ENCODE measurements at regions not wholly inside any gene's neighbourhood (a gene's known extent, or its start where the extent isn't known, plus 50 kb on each side); places are given as distances from the start of the nearest gene placed in this dataset.
A peak's percentile ranks its signal among the peaks of the same experiment; 100 is the strongest.

GRCh38 chr2:219998107-219998506 lies 370.7 kb downstream of the SLC4A3 start:
- no peaks in the 10 kb centered on the region for H3K36me3 ChIP-seq (ENCODE audit: control insufficient read depth in 2 of 3, insufficient read depth in 3 of 3, low read length in 3 of 3)
- TF ChIP-seq CTCF (IDR thresholded peaks at IDR 0.05; ENCODE audit: borderline replicate concordance, extremely low read depth, insufficient read depth) = no peak
- H3K4me1 ChIP-seq (ENCODE audit: control insufficient read depth in 2 of 3, insufficient read depth in 2 of 3, low read depth in 1 of 3, low read length in 3 of 3) = peaks cover 0 to 2% (median 0%) of the 10 kb centered on the region in 3 donors
- intact Hi-C loops (cut with DNase I) = no loop called here
- DNase-seq (peak in 3 of 5 donors; percentile 21 to 68 (median 45)), FAIRE-seq (no peak)
- no peak overlapping the region for H3K27ac ChIP-seq (ENCODE audit: low read depth in 2 of 2, low read length in 2 of 2)
- H3K27me3 ChIP-seq (ENCODE audit: control insufficient read depth, insufficient read depth, low read length) = no peaks in the 10 kb centered on the region
- no peak overlapping the region for H3K4me3 ChIP-seq (ENCODE audit: low read length in 3 of 3)
- H3K9ac ChIP-seq (ENCODE audit: low read length in 3 of 3) = no peak overlapping the region
- no peaks in the 10 kb centered on the region for H3K9me3 ChIP-seq (ENCODE audit: control insufficient read depth in 2 of 3, insufficient read depth in 1 of 3, low read length in 3 of 3)

- FAIRE-seq = no peak
- H3K4me1 ChIP-seq (ENCODE audit: control insufficient read depth in 2 of 3, insufficient read depth in 2 of 3, low read depth in 1 of 3, low read length in 3 of 3) = peaks cover 0 to 2% (median 0%) of the 10 kb centered on the region in 3 donors
- intact Hi-C loops (cut with DNase I) = no loop called here
- no peak overlapping the region for H3K9ac ChIP-seq (ENCODE audit: low read length in 3 of 3)
- H3K9me3 ChIP-seq (ENCODE audit: control insufficient read depth in 2 of 3, insufficient read depth in 1 of 3, low read length in 3 of 3) = no peaks in the 10 kb centered on the region
- no peak for DNase-seq
- no peaks in the 10 kb centered on the region for H3K27me3 ChIP-seq (ENCODE audit: control insufficient read depth, insufficient read depth, low read length)
- H3K4me3 ChIP-seq (ENCODE audit: low read length in 3 of 3) = no peak overlapping the region
- no peaks in the 10 kb centered on the region for H3K36me3 ChIP-seq (ENCODE audit: control insufficient read depth in 2 of 3, insufficient read depth in 3 of 3, low read length in 3 of 3)
- TF ChIP-seq CTCF (IDR thresholded peaks at IDR 0.05; ENCODE audit: borderline replicate concordance, extremely low read depth, insufficient read depth) = no peak
- no peak overlapping the region for H3K27ac ChIP-seq (ENCODE audit: low read depth in 2 of 2, low read length in 2 of 2)
These were observed 371.3 kb downstream of the SLC4A3 start for GRCh38 chr2:219998714-219999227.

- no peaks in the 10 kb centered on the region for H3K36me3 ChIP-seq (ENCODE audit: control insufficient read depth in 2 of 3, insufficient read depth in 3 of 3, low read length in 3 of 3)
- H3K9me3 ChIP-seq (ENCODE audit: control insufficient read depth in 2 of 3, insufficient read depth in 1 of 3, low read length in 3 of 3) = no peaks in the 10 kb centered on the region
- peaks cover 0 to 2% (median 0%) of the 10 kb centered on the region in 3 donors for H3K4me1 ChIP-seq (ENCODE audit: control insufficient read depth in 2 of 3, insufficient read depth in 2 of 3, low read depth in 1 of 3, low read length in 3 of 3)
- DNase-seq (no peak), FAIRE-seq (no peak)
- no peak overlapping the region for H3K27ac ChIP-seq (ENCODE audit: low read depth in 2 of 2, low read length in 2 of 2)
- H3K9ac ChIP-seq (ENCODE audit: low read length in 3 of 3) = no peak overlapping the region
- H3K4me3 ChIP-seq (ENCODE audit: low read length in 3 of 3) = no peak overlapping the region
- intact Hi-C loops (cut with DNase I) = no loop called here
- H3K27me3 ChIP-seq (ENCODE audit: control insufficient read depth, insufficient read depth, low read length) = no peaks in the 10 kb centered on the region
- no peak for TF ChIP-seq CTCF (IDR thresholded peaks at IDR 0.05; ENCODE audit: borderline replicate concordance, extremely low read depth, insufficient read depth)
These were observed 372.6 kb downstream of the SLC4A3 start for GRCh38 chr2:220000080-220000479.

GRCh38 chr2:220000586-220000985 lies 373.2 kb downstream of the SLC4A3 start:
- H3K27ac ChIP-seq (ENCODE audit: low read depth in 2 of 2, low read length in 2 of 2) = no peak overlapping the region
- H3K4me1 ChIP-seq (ENCODE audit: control insufficient read depth in 2 of 3, insufficient read depth in 2 of 3, low read depth in 1 of 3, low read length in 3 of 3) = peaks cover 0 to 2% (median 0%) of the 10 kb centered on the region in 3 donors
- no peak for TF ChIP-seq CTCF (IDR thresholded peaks at IDR 0.05; ENCODE audit: borderline replicate concordance, extremely low read depth, insufficient read depth)
- no peaks in the 10 kb centered on the region for H3K36me3 ChIP-seq (ENCODE audit: control insufficient read depth in 2 of 3, insufficient read depth in 3 of 3, low read length in 3 of 3)
- no peaks in the 10 kb centered on the region for H3K27me3 ChIP-seq (ENCODE audit: control insufficient read depth, insufficient read depth, low read length)
- H3K9me3 ChIP-seq (ENCODE audit: control insufficient read depth in 2 of 3, insufficient read depth in 1 of 3, low read length in 3 of 3) = no peaks in the 10 kb centered on the region
- FAIRE-seq = no peak
- no peak overlapping the region for H3K9ac ChIP-seq (ENCODE audit: low read length in 3 of 3)
- DNase-seq = no peak
- intact Hi-C loops (cut with DNase I) = no loop called here
- H3K4me3 ChIP-seq (ENCODE audit: low read length in 3 of 3) = no peak overlapping the region

Measured in kidney (tissue), 13 donors.